Mucosa of descending colon (tissue), 3 donors: ENCODE measurements at regions not wholly inside any gene's neighbourhood (a gene's known extent, or its start where the extent isn't known, plus 50 kb on each side); places are given as distances from the start of the nearest gene placed in this dataset.

Source experiments
- ATAC-seq: fragments of 200-7000 bp; cut with Tn5 transposase; one replicate; pipeline ENCODE4 v1.9.1; 2020; ENCODE audit warnings: mild to moderate bottlenecking, moderate library complexity
- DNase-seq, 3 donors: peaks; one replicate each; pipeline ENCODE4 v3.0.0-alpha.2; 2020
- H3K36me3 ChIP-seq: fragments of 200-600 bp; one replicate; pipeline ENCODE4 v1.8.0; 2021; ENCODE audit warnings: low read depth, mild to moderate bottlenecking
- H3K4me1 ChIP-seq: fragments of 200-600 bp; one replicate; pipeline ENCODE4 v1.8.0; 2021; ENCODE audit warnings: low read depth, mild to moderate bottlenecking
- H3K4me3 ChIP-seq: fragments of 200-600 bp; one replicate; pipeline ENCODE4 v1.8.0; 2021; ENCODE audit warnings: mild to moderate bottlenecking
- H3K9me3 ChIP-seq: fragments of 200-600 bp; one replicate; pipeline ENCODE4 v1.8.0; 2021; ENCODE audit warnings: mild to moderate bottlenecking
- intact Hi-C, 2 donors: fragments of 100-400 bp; cut with DNase I in 1 of 2; cut with micrococcal nuclease in 1 of 2; formaldehyde crosslinking; loops; one replicate each; pipeline versions ENCODE4 v1.11.0 to v1.11.1; 2022; cut with DNase I, micrococcal nuclease
- TF ChIP-seq, protein P1 (sequence below): fragments of 200-600 bp; IDR thresholded peaks from one replicate; pipeline ENCODE4 v1.8.0; 2022; ENCODE audit warnings: antibody characterized with exemption, mild to moderate bottlenecking
- donor health status: DM: no; HTN: no; CAD: no; lungs with moderate emphysema.
- donor health status: DM: no; HTN: no; CAD: no.
- donor health status: DM: no; HTN: yes; CAD: no.

DNA sequence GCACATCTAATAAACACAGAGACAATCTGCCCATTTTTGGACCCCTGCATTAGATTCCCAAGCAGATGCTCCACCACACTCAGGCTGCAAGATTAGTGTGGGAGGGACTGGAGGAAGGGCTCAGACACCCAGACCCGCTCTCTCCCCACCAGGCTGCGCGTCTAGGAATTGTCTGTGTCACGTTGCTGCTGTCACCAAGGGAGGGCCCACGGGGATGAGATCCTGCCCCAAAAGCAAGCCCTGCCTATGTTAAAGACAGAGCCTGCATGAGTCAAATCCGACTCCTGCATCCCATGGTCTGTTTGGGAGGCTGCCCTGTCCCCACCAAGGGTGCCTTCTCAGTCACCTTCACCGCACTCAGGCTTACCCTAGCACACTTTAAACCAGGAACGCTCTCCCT, 114.4 kb upstream of the ZNF507 start:
- TF ChIP-seq, protein P1, sequence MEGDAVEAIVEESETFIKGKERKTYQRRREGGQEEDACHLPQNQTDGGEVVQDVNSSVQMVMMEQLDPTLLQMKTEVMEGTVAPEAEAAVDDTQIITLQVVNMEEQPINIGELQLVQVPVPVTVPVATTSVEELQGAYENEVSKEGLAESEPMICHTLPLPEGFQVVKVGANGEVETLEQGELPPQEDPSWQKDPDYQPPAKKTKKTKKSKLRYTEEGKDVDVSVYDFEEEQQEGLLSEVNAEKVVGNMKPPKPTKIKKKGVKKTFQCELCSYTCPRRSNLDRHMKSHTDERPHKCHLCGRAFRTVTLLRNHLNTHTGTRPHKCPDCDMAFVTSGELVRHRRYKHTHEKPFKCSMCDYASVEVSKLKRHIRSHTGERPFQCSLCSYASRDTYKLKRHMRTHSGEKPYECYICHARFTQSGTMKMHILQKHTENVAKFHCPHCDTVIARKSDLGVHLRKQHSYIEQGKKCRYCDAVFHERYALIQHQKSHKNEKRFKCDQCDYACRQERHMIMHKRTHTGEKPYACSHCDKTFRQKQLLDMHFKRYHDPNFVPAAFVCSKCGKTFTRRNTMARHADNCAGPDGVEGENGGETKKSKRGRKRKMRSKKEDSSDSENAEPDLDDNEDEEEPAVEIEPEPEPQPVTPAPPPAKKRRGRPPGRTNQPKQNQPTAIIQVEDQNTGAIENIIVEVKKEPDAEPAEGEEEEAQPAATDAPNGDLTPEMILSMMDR: no peak
- Histone ChIP-seq H3K36me3 (no peaks in the 10 kb centered on the region), H3K4me1 (no peaks in the 10 kb centered on the region), H3K9me3 (no peaks in the 10 kb centered on the region), H3K4me3 (no peak overlapping the region)
- ATAC-seq: no peak
- intact Hi-C loops: loop anchor here in 1 of 2 donors (10.0 kb wide), 1 partner anchor 1446 kb away; no protein-coding TSS in a partner anchor
- DNase-seq: no peak

DNA sequence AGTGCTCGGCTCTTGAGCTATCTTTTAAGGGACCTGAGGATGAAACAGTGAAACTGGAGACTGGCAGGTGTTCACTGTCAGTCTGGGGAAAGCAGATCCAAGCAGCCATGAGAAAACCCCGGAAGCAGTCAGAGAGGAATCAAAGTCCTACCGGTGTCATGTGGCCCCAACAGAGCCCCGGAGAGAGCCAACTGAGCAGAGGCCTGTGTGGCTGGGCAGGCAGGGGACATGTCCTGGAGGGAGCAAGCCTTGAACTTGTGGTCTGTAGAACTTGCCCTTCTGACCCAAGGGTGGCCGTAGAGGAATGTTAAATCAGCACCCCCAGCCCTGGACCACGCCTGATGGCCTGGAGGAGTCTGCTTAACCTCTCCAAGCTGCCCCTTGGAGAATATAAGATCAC, 113.7 kb upstream of the ZNF507 start:
- no peak for ATAC-seq
- H3K4me1 ChIP-seq: no peaks in the 10 kb centered on the region
- H3K9me3 ChIP-seq: no peaks in the 10 kb centered on the region
- no peaks in the 10 kb centered on the region for H3K36me3 ChIP-seq
- TF ChIP-seq, protein P1: no peak
- DNase-seq: no peak
- H3K4me3 ChIP-seq: no peak overlapping the region
- intact Hi-C loops: loop anchor here in 1 of 2 donors (10.0 kb wide), 1 partner anchor 1447 kb away; no protein-coding TSS in a partner anchor

DNA sequence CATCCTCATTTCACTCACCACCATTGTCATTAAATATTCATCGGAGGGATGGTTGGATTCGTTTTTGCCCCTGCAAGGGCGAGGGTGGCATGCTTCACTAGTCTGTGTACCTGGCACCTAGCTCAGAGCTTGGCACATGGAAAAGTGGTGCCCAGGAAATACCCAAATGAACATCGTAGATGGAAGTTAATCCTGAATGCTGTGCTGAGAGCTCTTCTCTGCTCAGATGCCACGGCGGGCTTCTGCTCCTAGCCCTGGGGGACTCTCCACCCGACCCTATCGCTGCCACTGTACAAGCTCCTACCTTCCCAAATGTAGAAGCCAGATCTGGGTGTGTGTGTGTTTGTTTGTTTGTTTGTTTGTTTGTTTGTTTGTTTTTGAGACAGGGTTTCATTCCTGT, 113.0 kb upstream of the ZNF507 start:
- TF ChIP-seq, protein P1: no peak
- H3K4me3 ChIP-seq: no peak overlapping the region
- no peaks in the 10 kb centered on the region for H3K9me3 ChIP-seq
- ATAC-seq (no peak), DNase-seq (no peak)
- no peaks in the 10 kb centered on the region for H3K36me3 ChIP-seq
- H3K4me1 ChIP-seq: no peaks in the 10 kb centered on the region
- intact Hi-C loops: loop anchor here in 1 of 2 donors (10.0 kb wide), 1 partner anchor 1448 kb away; no protein-coding TSS in a partner anchor

DNA sequence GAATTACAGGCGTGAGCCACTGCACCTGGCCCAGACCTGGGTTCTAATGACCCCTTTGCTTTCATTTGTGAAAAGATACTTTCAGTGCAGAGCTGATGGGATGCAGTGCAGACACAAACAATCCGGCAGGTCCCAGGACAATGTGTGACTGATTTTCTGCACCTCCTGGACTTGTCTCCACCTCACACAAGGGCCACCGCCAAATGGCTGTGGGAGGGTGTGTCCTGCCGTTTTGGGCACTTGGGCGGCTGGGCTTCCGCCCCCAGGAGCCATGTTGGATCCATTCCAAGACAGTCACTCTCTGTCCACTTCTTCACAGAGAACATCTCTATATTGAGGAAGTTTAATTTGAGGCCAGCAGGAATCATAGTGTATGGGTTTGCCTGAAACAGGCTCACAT, 112.3 kb upstream of the ZNF507 start:
- H3K9me3 ChIP-seq: no peaks in the 10 kb centered on the region
- DNase-seq (no peak), ATAC-seq (no peak)
- no peak overlapping the region for H3K4me3 ChIP-seq
- no peaks in the 10 kb centered on the region for H3K4me1 ChIP-seq
- intact Hi-C loops: loop anchor here in 1 of 2 donors (10.0 kb wide), 1 partner anchor 1448 kb away; no protein-coding TSS in a partner anchor
- no peaks in the 10 kb centered on the region for H3K36me3 ChIP-seq
- TF ChIP-seq, protein P1: no peak

DNA sequence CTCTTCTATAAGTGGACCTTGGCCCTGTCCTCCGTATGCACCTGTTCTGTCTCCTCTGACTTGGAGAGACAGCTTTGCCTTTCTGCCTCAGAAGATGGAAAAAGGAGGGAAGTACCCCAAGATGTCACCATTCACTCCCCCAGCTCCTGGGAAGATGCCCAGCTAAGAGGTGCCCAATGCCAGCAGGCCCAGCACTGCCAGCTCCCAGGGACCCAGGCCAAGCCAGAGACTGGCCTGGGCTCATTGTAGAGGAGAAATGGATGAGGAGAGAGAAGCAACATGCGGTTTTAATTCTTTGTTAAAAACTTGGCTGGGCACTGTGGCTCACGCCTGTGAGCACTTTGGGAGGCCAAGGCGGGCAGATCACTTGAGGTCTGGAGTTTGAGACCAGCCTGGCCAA, 111.5 kb upstream of the ZNF507 start:
- ATAC-seq (no peak), DNase-seq (no peak)
- Histone ChIP-seq H3K4me3 (no peak overlapping the region), H3K36me3 (no peaks in the 10 kb centered on the region), H3K4me1 (no peaks in the 10 kb centered on the region), H3K9me3 (no peaks in the 10 kb centered on the region)
- intact Hi-C loops: loop anchor here in 1 of 2 donors (10.0 kb wide), 1 partner anchor 1449 kb away; no protein-coding TSS in a partner anchor
- TF ChIP-seq, protein P1: no peak
